CD4-positive, alpha-beta T cell (primary cell): ENCODE measurements at regions not wholly inside any gene's neighbourhood (a gene's known extent, or its start where the extent isn't known, plus 50 kb on each side); places are given as distances from the start of the nearest gene placed in this dataset.
"Not testable (repeated sequence)": the region's sequence is repeated elsewhere in the genome, so short reads cannot be mapped to it uniquely, and the experiment has no call there.

ENCODE experiments used
- ATAC-seq: fragments of 200-7000 bp; cut with Tn5 transposase; one replicate; pipeline ENCODE4 v1.10.0; 2022; ENCODE audit warnings: mild to moderate bottlenecking; ENCODE audit not compliant: poor library complexity
- CTCF ChIA-PET: fragments of 350-600 bp; sonication (Branson Sonifier 250); formaldehyde crosslinking; loops from one replicate; lab custom pipeline; 2021; ENCODE audit warnings: antibody characterized with exemption, inconsistent platforms; lab: Charles Lee
- POLR2A ChIA-PET: fragments of 350-600 bp; sonication (Branson Sonifier 250); formaldehyde crosslinking; loops from one replicate; lab custom pipeline; 2021; ENCODE audit warnings: antibody characterized with exemption, inconsistent platforms; lab: Charles Lee
- DNase-seq, 14 experiments: peaks; one replicate each; pipeline ENCODE4 v3.0.0-alpha.2; 2013 to 2020; ENCODE audit warnings: mixed read lengths in 2 of 14
- H3K27ac ChIP-seq, 2 donors: one replicate each; pipeline versions ENCODE4 v1.5.1 to v1.7.0; 2013; ENCODE audit warnings: low read length in 2 of 2, low read depth in 1 of 2, mild to moderate bottlenecking in 1 of 2
- H3K27me3 ChIP-seq, 2 experiments: 1 replicate in 1 of 2; 2 replicates in 1 of 2; pipeline versions ENCODE4 v1.6.1 to v1.7.0; 2013; ENCODE audit warnings: low read length in 2 of 2, control low read depth in 1 of 2, mild to moderate bottlenecking in 1 of 2, moderate library complexity in 1 of 2; ENCODE audit not compliant: insufficient read depth in 2 of 2, control insufficient read depth in 1 of 2
- H3K36me3 ChIP-seq: one replicate; pipeline ENCODE4 v1.6.1; 2013; ENCODE audit warnings: low read length, control low read depth; ENCODE audit not compliant: insufficient read depth
- H3K4me1 ChIP-seq: one replicate; pipeline ENCODE4 v1.6.1; 2013; ENCODE audit warnings: low read length, control low read depth; ENCODE audit not compliant: insufficient read depth
- H3K4me3 ChIP-seq: one replicate; pipeline ENCODE4 v1.5.1; 2013; ENCODE audit warnings: mild to moderate bottlenecking, low read length, moderate library complexity
- H3K9me3 ChIP-seq, 2 experiments: 1 replicate in 1 of 2; 2 replicates in 1 of 2; pipeline versions ENCODE4 v1.6.1 to v1.7.0; 2013; ENCODE audit warnings: low read length in 2 of 2, mild to moderate bottlenecking in 2 of 2, control low read depth in 1 of 2, moderate library complexity in 1 of 2; ENCODE audit not compliant: control insufficient read depth in 1 of 2, insufficient read depth in 1 of 2
- H3K27ac Mint-ChIP-seq: one replicate; pipeline ENCODE4 v1.8.0; 2020; ENCODE audit warnings: mixed read lengths
- H3K27me3 Mint-ChIP-seq: one replicate; pipeline ENCODE4 v1.8.0; 2021; ENCODE audit warnings: mixed read lengths
- H3K36me3 Mint-ChIP-seq: one replicate; pipeline ENCODE4 v1.8.0; 2021; ENCODE audit warnings: low read depth, mixed read lengths
- H3K4me1 Mint-ChIP-seq: one replicate; pipeline ENCODE4 v1.8.0; 2021; ENCODE audit warnings: low read depth, mixed read lengths
- H3K4me3 Mint-ChIP-seq: one replicate; pipeline ENCODE4 v1.8.0; 2020; ENCODE audit warnings: mild to moderate bottlenecking, mixed read lengths
- H3K9me3 Mint-ChIP-seq: one replicate; pipeline ENCODE4 v1.8.0; 2020; ENCODE audit warnings: mixed read lengths
- intact Hi-C, 2 experiments: fragments of 100-400 bp; cut with DNase I in 1 of 2; cut with micrococcal nuclease in 1 of 2; formaldehyde crosslinking; loops; one replicate each; pipeline versions ENCODE4 v1.15.1 to v1.9.0; 2023 to 2025; cut with DNase I, micrococcal nuclease
- TF ChIP-seq, protein P1 (sequence below): fragments of 200-600 bp; IDR thresholded peaks from one replicate; pipeline ENCODE4 v1.8.0; 2022; ENCODE audit warnings: antibody characterized with exemption, mild to moderate bottlenecking

DNA sequence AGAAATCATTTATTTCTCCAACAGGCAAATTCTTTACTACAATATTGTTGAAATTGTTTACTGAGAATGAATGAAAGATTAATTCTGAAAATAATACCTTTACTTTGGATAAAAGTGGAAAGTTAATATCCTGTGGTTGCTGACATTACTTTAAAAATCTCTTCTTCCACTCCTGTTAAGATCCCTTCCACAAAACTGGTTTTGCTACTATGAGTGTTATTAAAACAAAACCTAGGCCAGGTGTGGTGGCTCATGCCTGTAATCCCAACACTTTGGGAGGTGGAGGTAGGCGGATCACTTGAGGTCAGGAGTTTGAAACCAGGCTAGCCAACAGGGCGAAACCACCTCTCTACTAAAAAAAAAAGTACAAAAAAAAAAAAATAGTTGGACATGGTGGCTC, 123.9 kb upstream of the CCDC150 start:
- Mint-ChIP-seq H3K4me3 (no peak overlapping the region), H3K27me3 (peaks cover 21% of the 10 kb centered on the region), H3K4me1 (no peaks in the 10 kb centered on the region), H3K9me3 (no peaks in the 10 kb centered on the region), H3K27ac (no peak overlapping the region), H3K36me3 (no peaks in the 10 kb centered on the region)
- H3K27ac ChIP-seq = no peak overlapping the region
- H3K4me3 ChIP-seq = no peak overlapping the region
- intact Hi-C loops = no loop called here
- TF ChIP-seq, protein P1, sequence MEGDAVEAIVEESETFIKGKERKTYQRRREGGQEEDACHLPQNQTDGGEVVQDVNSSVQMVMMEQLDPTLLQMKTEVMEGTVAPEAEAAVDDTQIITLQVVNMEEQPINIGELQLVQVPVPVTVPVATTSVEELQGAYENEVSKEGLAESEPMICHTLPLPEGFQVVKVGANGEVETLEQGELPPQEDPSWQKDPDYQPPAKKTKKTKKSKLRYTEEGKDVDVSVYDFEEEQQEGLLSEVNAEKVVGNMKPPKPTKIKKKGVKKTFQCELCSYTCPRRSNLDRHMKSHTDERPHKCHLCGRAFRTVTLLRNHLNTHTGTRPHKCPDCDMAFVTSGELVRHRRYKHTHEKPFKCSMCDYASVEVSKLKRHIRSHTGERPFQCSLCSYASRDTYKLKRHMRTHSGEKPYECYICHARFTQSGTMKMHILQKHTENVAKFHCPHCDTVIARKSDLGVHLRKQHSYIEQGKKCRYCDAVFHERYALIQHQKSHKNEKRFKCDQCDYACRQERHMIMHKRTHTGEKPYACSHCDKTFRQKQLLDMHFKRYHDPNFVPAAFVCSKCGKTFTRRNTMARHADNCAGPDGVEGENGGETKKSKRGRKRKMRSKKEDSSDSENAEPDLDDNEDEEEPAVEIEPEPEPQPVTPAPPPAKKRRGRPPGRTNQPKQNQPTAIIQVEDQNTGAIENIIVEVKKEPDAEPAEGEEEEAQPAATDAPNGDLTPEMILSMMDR = no peak
- CTCF ChIA-PET = interaction anchor here (0.7 kb wide), 1 partner anchor 117 kb away, joined by 3 read pairs; no protein-coding TSS in a partner anchor
- ATAC-seq (no peak), DNase-seq (no peak)
- no peaks in the 10 kb centered on the region for H3K9me3 ChIP-seq
- H3K36me3 ChIP-seq = no peaks in the 10 kb centered on the region
- no peaks in the 10 kb centered on the region for H3K4me1 ChIP-seq
- peaks cover 0 to 5% of the 10 kb centered on the region in 2 experiments for H3K27me3 ChIP-seq
- POLR2A ChIA-PET = no interaction called here

DNA sequence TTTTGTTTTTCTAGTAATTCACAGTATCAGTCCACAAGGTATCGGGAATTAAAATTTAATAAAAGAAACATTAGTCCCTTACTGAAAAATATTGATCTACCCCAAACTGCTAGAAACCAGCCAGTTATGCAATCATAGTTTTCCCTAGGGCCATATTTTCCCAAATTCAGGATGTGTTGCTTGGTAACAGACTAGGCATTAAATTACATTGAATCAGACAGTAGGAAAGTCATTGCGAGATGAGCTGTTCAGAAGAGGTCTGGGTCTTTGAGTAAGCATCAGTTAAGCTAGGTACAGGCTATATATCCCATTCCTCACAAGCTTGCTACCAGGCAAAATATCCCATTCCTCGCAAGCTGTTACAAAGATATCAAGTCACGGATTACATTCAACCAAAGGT, 123.0 kb upstream of the CCDC150 start:
- DNase-seq (no peak), ATAC-seq (no peak)
- intact Hi-C loops = no loop called here
- Histone ChIP-seq H3K27ac (no peak overlapping the region), H3K36me3 (no peaks in the 10 kb centered on the region), H3K4me1 (no peaks in the 10 kb centered on the region), H3K27me3 (peaks cover 0 to 5% of the 10 kb centered on the region in 2 experiments), H3K4me3 (no peak overlapping the region), H3K9me3 (no peaks in the 10 kb centered on the region)
- Mint-ChIP-seq H3K36me3 (no peaks in the 10 kb centered on the region), H3K4me1 (no peaks in the 10 kb centered on the region), H3K9me3 (no peaks in the 10 kb centered on the region), H3K27me3 (peaks cover 18% of the 10 kb centered on the region), H3K27ac (no peak overlapping the region), H3K4me3 (no peak overlapping the region)
- CTCF ChIA-PET = interaction anchor here (0.7 kb wide), 1 partner anchor 118 kb away, joined by 3 read pairs; no protein-coding TSS in a partner anchor
- POLR2A ChIA-PET = no interaction called here
- TF ChIP-seq, protein P1 = no peak

DNA sequence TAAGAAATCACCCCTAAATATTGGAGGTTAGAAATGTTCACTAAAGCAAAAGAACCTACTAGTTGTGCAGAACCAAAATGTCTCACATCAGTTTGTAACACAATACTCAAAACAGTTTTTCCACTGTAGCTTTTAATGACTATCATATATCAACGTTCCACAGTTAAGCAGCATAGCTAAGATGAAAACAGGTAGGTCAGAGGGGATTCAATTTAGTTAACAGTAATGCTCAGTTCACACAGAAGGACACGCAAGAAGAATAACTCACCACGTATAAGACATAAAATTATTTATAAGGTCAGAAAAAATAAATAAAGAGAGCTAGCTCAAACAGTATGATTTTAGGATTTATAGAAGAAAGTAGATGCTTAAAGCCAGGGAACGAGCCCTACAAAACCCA, 118.9 kb upstream of the CCDC150 start:
- Mint-ChIP-seq H3K27ac (no peak overlapping the region), H3K4me3 (no peak overlapping the region), H3K36me3 (no peaks in the 10 kb centered on the region), H3K4me1 (no peaks in the 10 kb centered on the region), H3K9me3 (no peaks in the 10 kb centered on the region), H3K27me3 (peaks cover 9% of the 10 kb centered on the region)
- DNase-seq (no peak), ATAC-seq (no peak)
- intact Hi-C loops = no loop called here
- TF ChIP-seq, protein P1 = no peak
- Histone ChIP-seq H3K27ac (no peak overlapping the region), H3K9me3 (no peaks in the 10 kb centered on the region), H3K4me1 (no peaks in the 10 kb centered on the region), H3K27me3 (no peaks in the 10 kb centered on the region), H3K4me3 (no peak overlapping the region), H3K36me3 (no peaks in the 10 kb centered on the region)
- POLR2A ChIA-PET = no interaction called here
- CTCF ChIA-PET = interaction anchor here (0.7 kb wide), 1 partner anchor 1051 kb away, joined by 3 read pairs; no protein-coding TSS in a partner anchor

DNA sequence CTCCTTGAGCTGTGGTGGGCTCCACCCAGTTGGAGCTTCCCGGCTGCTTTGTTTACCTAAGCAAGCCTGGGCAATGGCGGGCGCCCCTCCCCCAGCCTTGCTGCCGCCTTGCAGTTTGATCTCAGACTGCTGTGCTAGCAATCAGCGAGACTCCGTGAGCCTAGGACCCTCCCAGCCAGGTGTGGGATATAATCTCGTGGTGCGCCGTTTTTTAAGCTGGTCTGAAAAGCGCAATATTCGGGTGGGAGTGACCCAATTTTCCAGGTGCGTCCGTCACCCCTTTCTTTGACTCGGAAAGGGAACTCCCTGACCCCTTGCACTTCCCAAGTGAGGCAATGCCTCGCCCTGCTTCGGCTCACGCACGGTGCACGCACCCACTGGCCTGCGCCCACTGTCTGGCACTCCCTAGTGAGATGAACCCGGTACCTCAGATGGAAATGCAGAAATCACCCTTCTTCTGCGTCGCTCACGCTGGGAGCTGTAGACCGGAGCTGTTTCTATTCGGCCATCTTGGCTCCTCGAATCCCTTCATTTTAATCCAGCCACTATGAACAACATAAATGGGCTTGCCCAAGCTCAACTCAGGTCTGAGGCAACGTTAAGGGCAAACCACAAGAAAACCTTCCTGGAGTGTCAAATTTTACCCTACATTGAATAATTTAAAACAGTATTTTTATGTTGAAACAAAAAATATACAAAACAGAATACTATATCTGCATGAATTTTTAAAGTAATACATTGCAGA, 112.4 kb upstream of the CCDC150 start:
- H3K27ac Mint-ChIP-seq, H3K27ac ChIP-seq, ATAC-seq, H3K4me1 Mint-ChIP-seq, DNase-seq, H3K36me3 Mint-ChIP-seq, H3K4me3 ChIP-seq, H3K36me3 ChIP-seq, H3K4me3 Mint-ChIP-seq, H3K9me3 ChIP-seq, intact Hi-C loops, H3K4me1 ChIP-seq, H3K9me3 Mint-ChIP-seq, H3K27me3 ChIP-seq, CTCF ChIA-PET, POLR2A ChIA-PET: not testable (repeated sequence)
- peaks cover 26% of the 10 kb centered on the region for H3K27me3 Mint-ChIP-seq
